ENCODE measurements at regions not wholly inside any gene's neighbourhood (a gene's known extent, or its start where the extent isn't known, plus 50 kb on each side); places are given as distances from the start of the nearest gene placed in this dataset. TPM values are rescaled to one million over a fixed set of nuclear protein-coding genes. Genes with fewer than 3 reads are reported as not detected.

DNA sequence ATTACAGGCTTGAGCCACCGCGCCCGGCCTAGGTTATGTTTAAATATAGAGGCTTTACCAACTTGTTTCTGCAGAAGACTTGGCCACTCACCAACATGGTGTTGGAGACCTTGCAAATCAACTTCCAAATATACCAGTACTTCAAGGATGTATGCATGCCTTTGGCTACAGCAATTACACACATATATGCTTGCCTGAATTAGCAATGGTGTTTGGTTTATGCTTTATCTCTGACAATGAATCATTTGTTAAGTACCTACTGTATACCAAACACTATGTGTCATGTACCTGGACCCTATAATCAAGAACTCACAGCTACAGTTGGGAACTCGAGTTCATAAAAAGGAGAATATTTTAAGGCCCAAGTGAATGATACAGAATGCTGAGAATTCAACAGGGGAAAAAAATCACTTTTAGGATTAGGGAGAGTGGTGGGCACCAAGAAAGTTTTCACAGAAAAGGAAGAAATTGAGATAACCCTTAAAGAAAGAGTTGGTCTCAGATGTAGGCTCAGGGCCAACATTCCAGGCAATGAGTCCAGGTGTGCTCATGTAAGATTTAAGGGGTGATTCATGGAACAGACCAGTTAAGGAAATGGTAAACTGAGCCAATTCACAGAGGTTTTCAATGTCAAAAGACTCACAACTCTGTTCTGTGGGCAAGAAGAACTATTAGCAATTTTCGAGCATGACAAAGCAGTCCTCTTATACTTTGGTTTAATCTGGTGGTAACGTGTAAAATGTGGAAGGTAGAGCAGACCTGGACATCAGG, 98.9 kb downstream of the BCOR start:
- Mint-ChIP-seq H3K27ac (ENCODE audit: unreplicated experiment) (no peak overlapping the region), H3K4me3 (ENCODE audit: low read depth, unreplicated experiment) (no peak overlapping the region), H3K9me3 (ENCODE audit: low read depth, unreplicated experiment) (no peaks in the 10 kb centered on the region), H3K27me3 (ENCODE audit: unreplicated experiment) (peaks cover 5% of the 10 kb centered on the region), H3K4me1 (ENCODE audit: low read depth, unreplicated experiment) (no peaks in the 10 kb centered on the region), H3K36me3 (ENCODE audit: insufficient read depth, unreplicated experiment) (no peaks in the 10 kb centered on the region)
- TF ChIP-seq, protein P1, sequence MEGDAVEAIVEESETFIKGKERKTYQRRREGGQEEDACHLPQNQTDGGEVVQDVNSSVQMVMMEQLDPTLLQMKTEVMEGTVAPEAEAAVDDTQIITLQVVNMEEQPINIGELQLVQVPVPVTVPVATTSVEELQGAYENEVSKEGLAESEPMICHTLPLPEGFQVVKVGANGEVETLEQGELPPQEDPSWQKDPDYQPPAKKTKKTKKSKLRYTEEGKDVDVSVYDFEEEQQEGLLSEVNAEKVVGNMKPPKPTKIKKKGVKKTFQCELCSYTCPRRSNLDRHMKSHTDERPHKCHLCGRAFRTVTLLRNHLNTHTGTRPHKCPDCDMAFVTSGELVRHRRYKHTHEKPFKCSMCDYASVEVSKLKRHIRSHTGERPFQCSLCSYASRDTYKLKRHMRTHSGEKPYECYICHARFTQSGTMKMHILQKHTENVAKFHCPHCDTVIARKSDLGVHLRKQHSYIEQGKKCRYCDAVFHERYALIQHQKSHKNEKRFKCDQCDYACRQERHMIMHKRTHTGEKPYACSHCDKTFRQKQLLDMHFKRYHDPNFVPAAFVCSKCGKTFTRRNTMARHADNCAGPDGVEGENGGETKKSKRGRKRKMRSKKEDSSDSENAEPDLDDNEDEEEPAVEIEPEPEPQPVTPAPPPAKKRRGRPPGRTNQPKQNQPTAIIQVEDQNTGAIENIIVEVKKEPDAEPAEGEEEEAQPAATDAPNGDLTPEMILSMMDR (IDR thresholded peaks at IDR 0.05; ENCODE audit: unreplicated experiment): no peak
- CTCF ChIA-PET: no interaction called here
- intact Hi-C loops (cut with micrococcal nuclease; ENCODE audit: unreplicated experiment): no loop called here
- BruUV-seq (replicated peaks): no TSS peak
- no peak for DNase-seq

Small RNA genes lying in the stretch of these regions (microRNA-seq; reads per million reads assigned to microRNA genes)
- gene MIR1587 (not detected), gene MIR3937 (not detected)

All from Calu3 (cell line).